Panc1 (cell line): ENCODE measurements at regions not wholly inside any gene's neighbourhood (a gene's known extent, or its start where the extent isn't known, plus 50 kb on each side); places are given as distances from the start of the nearest gene placed in this dataset.

Experiments used
- ATAC-seq: fragments of 200-7000 bp; cut with Tn5 transposase; 2 replicates; pipeline ENCODE4 v1.9.1; 2020; ENCODE audit warnings: mild to moderate bottlenecking, moderate library complexity
- BruUV-seq: library from RNA; stranded (reverse); fragments of 400-500 nt; replicated peaks from 2 replicates; lab custom pipeline; 2021; lab: Mats Ljungman, UMichigan
- CTCF ChIA-PET: fragments of 300-600 bp; sonication (Branson Sonifier 250); formaldehyde crosslinking; loops from one replicate; lab custom pipeline; 2022; ENCODE audit warnings: antibody characterized with exemption; lab: Charles Lee
- POLR2A ChIA-PET: fragments of 300-600 bp; sonication (Branson Sonifier 250); formaldehyde crosslinking; loops from one replicate; lab custom pipeline; 2022; ENCODE audit warnings: antibody characterized with exemption; lab: Charles Lee
- DNase-seq: peaks from one replicate; pipeline ENCODE4 v3.0.0-alpha.2; 2010; ENCODE audit warnings: low read depth, low spot score
- H3K27ac ChIP-seq: 2 replicates; pipeline ENCODE4 v1.5.1; 2011; ENCODE audit warnings: mild to moderate bottlenecking, low read length, inconsistent platforms
- H3K27me3 ChIP-seq: fragments of 200-500 bp; sonication (Bioruptor generic); 2 replicates; pipeline ENCODE4 v1.6.0; 2014; ENCODE audit warnings: low read length, inconsistent platforms; ENCODE audit not compliant: control insufficient read depth, insufficient read depth
- H3K36me3 ChIP-seq: fragments of 200-500 bp; sonication (Bioruptor generic); 2 replicates; pipeline ENCODE4 v1.5.1; 2014; ENCODE audit warnings: inconsistent platforms, mild to moderate bottlenecking, low read length, moderate library complexity; ENCODE audit not compliant: control insufficient read depth, insufficient read depth
- H3K4me1 ChIP-seq: 2 replicates; pipeline ENCODE4 v1.5.1; 2011; ENCODE audit warnings: inconsistent platforms, mild to moderate bottlenecking, low read length, moderate library complexity; ENCODE audit not compliant: control insufficient read depth, insufficient read depth
- H3K4me3 ChIP-seq, 2 experiments: 2 replicates each; pipeline ENCODE4 v1.5.1; 2011 to 2012; ENCODE audit warnings: low read depth in 2 of 2, low read length in 2 of 2, mild to moderate bottlenecking in 2 of 2, inconsistent platforms in 1 of 2, moderate library complexity in 1 of 2
- H3K9me3 ChIP-seq: fragments of 200-500 bp; sonication (Bioruptor generic); 2 replicates; pipeline ENCODE4 v1.5.1; 2014; ENCODE audit warnings: low read depth, mild to moderate bottlenecking, inconsistent platforms, low read length, moderate library complexity; ENCODE audit not compliant: control insufficient read depth, insufficient read depth
- CTCF ChIP-seq: fragments of 450-650 bp; IDR thresholded peaks from 2 replicates; pipeline ENCODE4 v1.5.1; 2017; ENCODE audit warnings: mild to moderate bottlenecking
- POLR2AphosphoS5 ChIP-seq: IDR thresholded peaks from 2 replicates; pipeline ENCODE4 v1.6.1; 2012; ENCODE audit warnings: mild to moderate bottlenecking, low read depth, low read length, moderate library complexity
- REST ChIP-seq, 2 experiments: IDR thresholded peaks; 2 replicates each; pipeline ENCODE4 v1.6.1; 2011 to 2012; ENCODE audit warnings: low read depth in 2 of 2, control low read depth in 1 of 2, low read length in 1 of 2, mild to moderate bottlenecking in 1 of 2, moderate library complexity in 1 of 2; ENCODE audit not compliant: insufficient read depth in 1 of 2
- SIN3A ChIP-seq: IDR thresholded peaks from 2 replicates; pipeline ENCODE4 v1.6.1; 2012; ENCODE audit warnings: low read depth, mild to moderate bottlenecking, low read length, moderate library complexity, borderline replicate concordance; ENCODE audit not compliant: insufficient read depth
- TCF7L2 ChIP-seq: IDR thresholded peaks from 2 replicates; pipeline ENCODE4 v1.6.1; 2011; ENCODE audit warnings: mild to moderate bottlenecking, low read depth, low read length, inconsistent platforms
- in situ Hi-C: cut with HindIII; loops from 2 replicates; pipeline ENCODE4 v1.10.0; 2016; ENCODE audit warnings: low sequenced_read_pairs, low pct_unique_long_range_greater_than_20kb
- intact Hi-C: fragments of 100-400 bp; cut with micrococcal nuclease; formaldehyde crosslinking; loops from one replicate; pipeline ENCODE4 v1.10.0; 2022; ENCODE audit not compliant: unreplicated experiment

- H3K36me3 ChIP-seq: no peaks in the 10 kb centered on the region
- CTCF ChIA-PET: no interaction called here
- no peak for DNase-seq
- TF ChIP-seq POLR2AphosphoS5: no peak
- TF ChIP-seq REST (IDR thresholded peaks at IDR 0.05; ENCODE audit: insufficient read depth in 1 of 2, low read depth in 2 of 2, low read length in 1 of 2): no peak
- TF ChIP-seq CTCF: no peak
- no peak for TF ChIP-seq TCF7L2
- TF ChIP-seq SIN3A: no peak
- H3K4me1 ChIP-seq: no peaks in the 10 kb centered on the region
- no TSS peak for BruUV-seq
- intact Hi-C loops (no loop called here), in situ Hi-C loops (no loop called here)
- no peak for ATAC-seq
- POLR2A ChIA-PET: no interaction called here
- no peaks in the 10 kb centered on the region for H3K9me3 ChIP-seq
- 0 out of 2 replicates have a peak, but pooled peaks cover 3% of the 10 kb centered on the region for H3K27me3 ChIP-seq
- no peak overlapping the region for H3K27ac ChIP-seq
- H3K4me3 ChIP-seq: no peak overlapping the region
Measured at GRCh38 chr5:54732108-54732507, 214.5 kb downstream of the SNX18 start.

- ChIA-PET CTCF (no interaction called here), POLR2A (no interaction called here)
- no peak overlapping the region for H3K4me3 ChIP-seq
- ATAC-seq (no peak), DNase-seq (no peak)
- no peaks in the 10 kb centered on the region for H3K36me3 ChIP-seq
- intact Hi-C loops (no loop called here), in situ Hi-C loops (no loop called here)
- no peaks in the 10 kb centered on the region for H3K9me3 ChIP-seq
- BruUV-seq: no TSS peak
- no peak overlapping the region for H3K27ac ChIP-seq
- H3K27me3 ChIP-seq: 0 out of 2 replicates have a peak, but pooled peaks cover 3% of the 10 kb centered on the region
- H3K4me1 ChIP-seq: no peaks in the 10 kb centered on the region
- TF ChIP-seq SIN3A: no peak
- no peak for TF ChIP-seq CTCF
- TF ChIP-seq TCF7L2: no peak
- TF ChIP-seq REST (IDR thresholded peaks at IDR 0.05; ENCODE audit: insufficient read depth in 1 of 2, low read depth in 2 of 2, low read length in 1 of 2): no peak
- no peak for TF ChIP-seq POLR2AphosphoS5
Measured at GRCh38 chr5:54728588-54728915, 211.0 kb downstream of the SNX18 start.
